Progenitor cell of endocrine pancreas (in vitro differentiated cells): ENCODE measurements at regions not wholly inside any gene's neighbourhood (a gene's known extent, or its start where the extent isn't known, plus 50 kb on each side); places are given as distances from the start of the nearest gene placed in this dataset.
"Not testable (repeated sequence)": the region's sequence is repeated elsewhere in the genome, so short reads cannot be mapped to it uniquely, and the experiment has no call there.

Experiments used
- DNase-seq: peaks from one replicate; pipeline ENCODE4 v3.0.0; 2021; ENCODE audit warnings: low spot score; ENCODE audit not compliant: unreplicated experiment
- H3K27ac Mint-ChIP-seq: 2 replicates; pipeline ENCODE4 v1.8.0; 2021; ENCODE audit warnings: mild to moderate bottlenecking, moderate library complexity, mixed read lengths
- H3K27me3 Mint-ChIP-seq: 2 replicates; pipeline ENCODE4 v1.8.0; 2021; ENCODE audit warnings: mixed read lengths
- H3K36me3 Mint-ChIP-seq: 2 replicates; pipeline ENCODE4 v1.8.0; 2022; ENCODE audit warnings: mixed read lengths; ENCODE audit not compliant: insufficient read depth
- H3K4me1 Mint-ChIP-seq: 2 replicates; pipeline ENCODE4 v1.8.0; 2021; ENCODE audit warnings: low read depth, mixed read lengths
- H3K4me3 Mint-ChIP-seq: 2 replicates; pipeline ENCODE4 v1.8.0; 2021; ENCODE audit warnings: low read depth, mild to moderate bottlenecking, moderate library complexity, mixed read lengths
- H3K9me3 Mint-ChIP-seq: 2 replicates; pipeline ENCODE4 v1.8.0; 2021; ENCODE audit warnings: low read depth, mixed read lengths
- TF ChIP-seq, protein P1 (sequence below): fragments of 200-600 bp; sonication (generic); IDR thresholded peaks from one replicate; pipeline ENCODE4 v1.5.0; 2021; ENCODE audit warnings: antibody characterized with exemption, mild to moderate bottlenecking; ENCODE audit not compliant: unreplicated experiment

DNA sequence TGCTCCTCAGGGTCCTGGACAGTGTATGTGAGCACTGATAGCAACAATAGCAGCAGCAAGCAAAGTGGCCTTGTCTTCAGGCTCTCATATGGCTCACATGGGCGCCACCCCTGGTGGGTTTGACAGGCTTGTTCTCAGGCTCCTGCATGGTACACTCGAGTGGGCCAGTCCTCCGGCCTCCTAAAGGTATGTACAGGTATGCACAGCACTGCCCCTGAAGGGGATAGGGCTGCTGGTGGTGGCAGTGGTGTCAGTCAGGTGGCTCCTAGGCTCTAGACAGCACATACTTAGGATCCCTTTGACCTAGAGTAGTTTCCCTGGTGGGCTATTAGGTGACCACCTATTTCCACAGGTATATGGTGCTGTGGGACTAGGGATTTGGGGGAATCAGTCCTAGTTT lies 79.8 kb downstream of the LGALS9B start:
- H3K4me3 Mint-ChIP-seq, DNase-seq, H3K9me3 Mint-ChIP-seq, H3K36me3 Mint-ChIP-seq, H3K27me3 Mint-ChIP-seq, H3K4me1 Mint-ChIP-seq, H3K27ac Mint-ChIP-seq: not testable (repeated sequence)

DNA sequence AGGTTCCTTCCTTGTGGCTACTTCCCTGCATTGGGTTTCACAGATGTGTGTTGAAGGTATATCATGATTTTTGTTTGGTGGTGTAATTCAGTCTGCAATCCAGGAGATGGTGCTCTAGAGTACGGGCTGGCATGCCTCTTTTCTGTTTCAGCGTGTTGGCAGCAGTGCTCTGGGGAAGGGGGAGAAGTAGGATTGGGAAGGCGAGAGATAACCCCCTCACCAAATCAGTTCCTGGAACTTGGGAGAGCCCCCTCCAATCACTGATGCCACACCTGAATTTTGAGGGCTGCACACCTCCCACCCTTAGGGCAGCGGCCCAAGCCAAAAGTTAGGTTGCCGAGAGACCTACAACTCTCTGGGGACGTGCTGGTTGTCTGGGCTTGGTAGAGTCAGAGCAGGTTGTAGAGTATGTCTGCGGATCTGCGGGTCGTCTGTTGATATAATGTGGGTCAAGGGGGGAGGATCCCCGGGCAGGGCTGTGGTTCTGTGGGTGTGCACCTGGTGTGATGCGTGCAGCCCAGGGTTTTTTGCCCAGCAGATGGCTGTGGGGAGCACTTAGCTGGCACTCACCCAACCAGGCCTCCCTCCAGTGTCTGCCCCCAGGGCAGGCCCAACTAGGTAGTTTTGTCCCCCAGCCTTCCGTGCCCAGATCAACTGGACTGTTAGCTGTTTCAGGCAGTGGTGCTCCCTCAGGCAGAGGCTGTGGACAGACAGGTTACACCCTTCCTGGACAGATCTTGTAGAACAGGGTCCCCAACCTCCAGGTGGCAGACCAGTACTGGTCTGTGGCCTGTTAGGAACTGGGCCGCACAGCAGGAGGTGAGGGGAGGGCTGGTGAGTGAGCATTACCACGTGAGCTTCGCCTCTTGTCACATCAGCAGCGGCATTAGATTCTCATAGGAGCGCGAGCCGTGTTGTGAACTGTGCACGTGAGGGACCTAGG lies 85.7 kb downstream of the LGALS9B start:
- TF ChIP-seq, protein P1, sequence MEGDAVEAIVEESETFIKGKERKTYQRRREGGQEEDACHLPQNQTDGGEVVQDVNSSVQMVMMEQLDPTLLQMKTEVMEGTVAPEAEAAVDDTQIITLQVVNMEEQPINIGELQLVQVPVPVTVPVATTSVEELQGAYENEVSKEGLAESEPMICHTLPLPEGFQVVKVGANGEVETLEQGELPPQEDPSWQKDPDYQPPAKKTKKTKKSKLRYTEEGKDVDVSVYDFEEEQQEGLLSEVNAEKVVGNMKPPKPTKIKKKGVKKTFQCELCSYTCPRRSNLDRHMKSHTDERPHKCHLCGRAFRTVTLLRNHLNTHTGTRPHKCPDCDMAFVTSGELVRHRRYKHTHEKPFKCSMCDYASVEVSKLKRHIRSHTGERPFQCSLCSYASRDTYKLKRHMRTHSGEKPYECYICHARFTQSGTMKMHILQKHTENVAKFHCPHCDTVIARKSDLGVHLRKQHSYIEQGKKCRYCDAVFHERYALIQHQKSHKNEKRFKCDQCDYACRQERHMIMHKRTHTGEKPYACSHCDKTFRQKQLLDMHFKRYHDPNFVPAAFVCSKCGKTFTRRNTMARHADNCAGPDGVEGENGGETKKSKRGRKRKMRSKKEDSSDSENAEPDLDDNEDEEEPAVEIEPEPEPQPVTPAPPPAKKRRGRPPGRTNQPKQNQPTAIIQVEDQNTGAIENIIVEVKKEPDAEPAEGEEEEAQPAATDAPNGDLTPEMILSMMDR, result peak; percentile 63
- not testable (repeated sequence) for DNase-seq, H3K4me3 Mint-ChIP-seq, H3K36me3 Mint-ChIP-seq, H3K4me1 Mint-ChIP-seq, H3K27me3 Mint-ChIP-seq, H3K9me3 Mint-ChIP-seq
- peak overlapping the region; percentile 6 for H3K27ac Mint-ChIP-seq

DNA sequence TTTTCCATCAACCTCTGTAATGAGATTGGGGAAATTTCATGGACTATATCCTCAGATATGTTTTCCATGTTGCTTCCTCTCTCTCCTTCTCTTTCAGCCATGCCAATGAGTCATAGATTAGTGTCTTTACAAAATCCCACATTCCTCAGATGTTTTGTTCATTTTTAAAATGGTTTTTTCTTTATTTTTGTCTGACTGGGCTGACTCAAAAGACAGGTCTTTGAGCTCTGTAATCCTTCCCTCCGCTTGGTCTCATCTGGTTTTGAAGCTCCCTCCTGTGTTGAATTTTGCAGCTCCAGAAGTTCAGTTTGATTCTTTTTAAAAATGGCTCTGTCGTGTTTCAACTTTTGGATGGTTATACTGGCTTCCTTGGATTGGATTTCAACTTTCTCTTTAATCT lies 86.7 kb downstream of the LGALS9B start:
- DNase-seq, H3K27ac Mint-ChIP-seq, H3K4me3 Mint-ChIP-seq, H3K36me3 Mint-ChIP-seq, H3K4me1 Mint-ChIP-seq, H3K9me3 Mint-ChIP-seq: not testable (repeated sequence)
- H3K27me3 Mint-ChIP-seq, result peaks cover 12% of the 10 kb centered on the region

DNA sequence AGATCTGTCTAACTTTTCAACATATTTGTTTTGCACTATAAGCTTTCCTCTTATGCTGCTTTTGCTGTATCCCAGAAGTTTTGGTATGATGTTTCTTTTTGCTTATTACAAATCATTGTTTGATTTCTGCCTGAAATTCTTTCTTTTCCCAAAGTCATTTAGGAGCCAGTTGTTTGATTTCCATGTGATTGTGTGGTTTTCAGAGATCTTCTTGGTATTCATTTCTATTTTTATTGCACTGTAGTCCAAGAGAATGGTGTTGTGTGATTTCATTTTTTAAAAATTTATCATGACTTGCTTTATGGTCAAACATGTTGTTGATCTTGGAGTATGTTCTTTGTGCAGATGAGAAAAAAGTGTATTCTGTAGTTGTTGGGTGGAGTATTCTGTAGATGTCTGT lies 88.1 kb downstream of the LGALS9B start:
- not testable (repeated sequence) for H3K4me3 Mint-ChIP-seq, H3K4me1 Mint-ChIP-seq, H3K27ac Mint-ChIP-seq, DNase-seq, H3K36me3 Mint-ChIP-seq, H3K9me3 Mint-ChIP-seq
- peaks cover 13% of the 10 kb centered on the region for H3K27me3 Mint-ChIP-seq

DNA sequence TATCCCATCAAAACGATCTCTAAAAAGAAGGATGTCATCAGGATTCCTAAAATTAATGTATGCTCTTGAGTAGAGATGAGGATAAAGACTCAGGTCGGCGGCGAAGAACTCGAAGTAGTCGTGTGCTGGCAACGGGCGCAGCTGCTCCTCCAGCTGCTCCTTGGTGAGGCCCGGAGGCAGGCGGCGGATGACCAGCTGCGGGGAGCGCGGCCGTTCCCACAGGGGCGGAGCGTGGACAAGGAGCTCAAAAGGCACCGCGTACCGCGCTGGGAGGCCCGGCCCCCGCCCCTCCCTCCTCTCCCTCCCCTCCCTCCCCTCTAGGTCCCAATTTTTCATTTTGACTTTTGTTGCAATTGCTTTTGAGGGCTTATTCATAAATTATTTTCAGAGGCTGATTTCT lies 90.7 kb downstream of the LGALS9B start:
- not testable (repeated sequence) for H3K4me1 Mint-ChIP-seq, DNase-seq, H3K9me3 Mint-ChIP-seq, H3K27ac Mint-ChIP-seq, H3K36me3 Mint-ChIP-seq, H3K4me3 Mint-ChIP-seq
- H3K27me3 Mint-ChIP-seq, result peaks cover 13% of the 10 kb centered on the region

DNA sequence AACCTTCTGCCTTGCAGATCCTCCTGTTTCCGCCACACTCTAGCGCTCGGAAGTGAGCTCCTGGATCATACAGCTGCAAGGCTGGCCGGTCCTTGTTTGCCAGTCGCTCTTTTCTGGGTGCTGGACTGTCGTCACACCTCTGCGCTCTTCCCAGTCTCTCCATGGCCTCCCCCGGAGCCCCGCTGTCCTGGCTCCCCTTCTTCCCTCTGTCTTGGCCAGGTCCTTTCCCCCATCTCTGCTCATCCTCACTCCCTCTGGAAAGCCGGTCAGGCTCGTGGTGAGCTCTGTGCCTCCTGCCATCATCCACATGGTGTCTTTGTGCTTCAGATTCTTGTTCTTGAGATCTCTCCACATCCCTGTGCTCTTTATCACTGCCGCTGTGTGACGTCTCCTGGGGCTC lies 91.6 kb downstream of the LGALS9B start:
- not testable (repeated sequence) for DNase-seq

More for the DNA sequence above, 91.6 kb downstream of the LGALS9B start:
- H3K4me1 Mint-ChIP-seq, H3K36me3 Mint-ChIP-seq, H3K4me3 Mint-ChIP-seq, H3K9me3 Mint-ChIP-seq, H3K27ac Mint-ChIP-seq: not testable (repeated sequence)
- peaks cover 10% of the 10 kb centered on the region for H3K27me3 Mint-ChIP-seq
